LNCAP (cell line): ENCODE measurements at regions not wholly inside any gene's neighbourhood (a gene's known extent, or its start where the extent isn't known, plus 50 kb on each side); places are given as distances from the start of the nearest gene placed in this dataset.

Source experiments
- TF ChIP-seq, protein P1 (sequence below): fragments of 450-650 bp; IDR thresholded peaks from 2 replicates; pipeline ENCODE4 v1.5.1; 2017; ENCODE audit warnings: mild to moderate bottlenecking

- TF ChIP-seq, protein P1, sequence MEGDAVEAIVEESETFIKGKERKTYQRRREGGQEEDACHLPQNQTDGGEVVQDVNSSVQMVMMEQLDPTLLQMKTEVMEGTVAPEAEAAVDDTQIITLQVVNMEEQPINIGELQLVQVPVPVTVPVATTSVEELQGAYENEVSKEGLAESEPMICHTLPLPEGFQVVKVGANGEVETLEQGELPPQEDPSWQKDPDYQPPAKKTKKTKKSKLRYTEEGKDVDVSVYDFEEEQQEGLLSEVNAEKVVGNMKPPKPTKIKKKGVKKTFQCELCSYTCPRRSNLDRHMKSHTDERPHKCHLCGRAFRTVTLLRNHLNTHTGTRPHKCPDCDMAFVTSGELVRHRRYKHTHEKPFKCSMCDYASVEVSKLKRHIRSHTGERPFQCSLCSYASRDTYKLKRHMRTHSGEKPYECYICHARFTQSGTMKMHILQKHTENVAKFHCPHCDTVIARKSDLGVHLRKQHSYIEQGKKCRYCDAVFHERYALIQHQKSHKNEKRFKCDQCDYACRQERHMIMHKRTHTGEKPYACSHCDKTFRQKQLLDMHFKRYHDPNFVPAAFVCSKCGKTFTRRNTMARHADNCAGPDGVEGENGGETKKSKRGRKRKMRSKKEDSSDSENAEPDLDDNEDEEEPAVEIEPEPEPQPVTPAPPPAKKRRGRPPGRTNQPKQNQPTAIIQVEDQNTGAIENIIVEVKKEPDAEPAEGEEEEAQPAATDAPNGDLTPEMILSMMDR: no peak
Observed at GRCh38 chr12:84719997-84720396, 192.6 kb downstream of the SLC6A15 start.

GRCh38 chr12:84718906-84719305, 193.7 kb downstream of the SLC6A15 start:
- TF ChIP-seq, protein P1: no peak

- TF ChIP-seq, protein P1: no peak
Observed at GRCh38 chr12:84712747-84713146, 199.9 kb downstream of the SLC6A15 start.

DNA sequence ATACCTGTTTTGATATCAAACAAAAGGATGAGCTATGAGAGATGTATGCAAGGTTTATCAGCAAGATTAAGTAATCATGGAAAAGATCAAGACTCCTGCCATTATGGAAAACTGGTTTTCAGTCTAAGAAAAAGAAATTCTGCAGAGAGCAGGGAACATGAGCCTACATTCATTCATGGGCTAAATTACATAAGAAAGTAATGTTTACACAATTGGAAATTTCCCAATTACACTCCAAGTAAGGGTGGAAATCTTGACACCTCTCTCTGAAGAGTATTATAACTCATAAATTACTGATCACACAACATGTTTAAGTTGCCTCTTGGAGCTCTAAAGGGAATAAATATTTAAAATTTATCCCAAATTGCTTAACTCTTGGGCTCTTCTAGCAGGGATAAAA, 206.2 kb downstream of the SLC6A15 start:
- TF ChIP-seq, protein P1: no peak

DNA sequence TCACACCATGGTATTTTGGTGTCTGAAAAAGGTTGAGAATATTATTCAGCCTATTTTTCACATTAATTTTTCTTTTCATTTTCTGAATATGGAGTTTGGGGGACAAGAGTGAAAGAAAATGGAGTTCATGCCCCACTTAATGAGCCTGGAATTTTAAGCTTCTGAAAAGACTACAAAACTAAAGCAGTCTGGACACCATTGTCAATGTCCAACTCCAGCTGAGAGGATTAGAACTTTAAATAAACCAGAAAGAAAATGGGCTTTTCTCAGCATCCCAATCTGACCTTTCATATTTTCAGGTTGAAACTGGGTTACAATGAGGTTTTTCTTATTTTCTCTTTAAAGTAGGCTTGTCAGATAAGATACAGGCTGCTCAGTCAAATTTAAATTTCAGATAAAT, 207.7 kb downstream of the SLC6A15 start:
- TF ChIP-seq, protein P1: no peak

DNA sequence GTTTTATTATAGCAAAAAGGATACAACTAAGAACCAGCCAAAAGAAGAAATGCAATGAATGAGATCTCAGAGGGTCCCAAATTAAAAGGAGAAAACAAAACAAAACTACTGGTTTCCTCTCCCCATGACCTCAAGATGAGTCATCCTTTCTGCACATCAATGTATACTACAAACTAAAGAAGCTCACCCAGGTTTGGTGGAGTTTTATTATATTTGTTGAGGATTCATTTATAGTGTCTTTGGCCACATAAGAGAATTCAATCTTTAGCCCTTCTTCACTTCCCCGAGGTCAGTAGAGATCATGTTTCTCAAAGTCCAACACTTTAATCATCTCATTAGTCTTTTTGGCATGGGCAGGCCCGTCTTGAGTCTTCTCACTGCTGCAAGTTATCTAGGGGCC, 210.6 kb downstream of the SLC6A15 start:
- TF ChIP-seq, protein P1: no peak

DNA sequence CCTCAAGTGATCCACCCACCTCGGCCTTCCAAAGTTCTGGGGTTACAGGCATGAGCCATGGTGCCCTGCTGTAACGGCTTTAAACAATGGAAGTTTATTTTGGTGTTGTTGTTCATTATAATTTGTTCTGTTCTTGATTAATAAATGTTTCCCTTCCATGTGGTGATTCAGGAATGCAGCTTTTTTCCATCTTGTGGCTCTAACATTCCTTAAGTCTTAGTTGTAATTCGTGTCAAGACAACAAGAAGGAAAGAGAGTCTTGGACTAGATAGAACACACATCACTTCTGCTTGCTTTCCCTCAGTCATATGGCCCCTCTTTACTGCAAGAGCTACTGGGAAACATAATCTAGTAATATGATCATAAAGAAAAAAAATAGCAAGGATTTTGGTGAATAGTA, 211.6 kb downstream of the SLC6A15 start:
- TF ChIP-seq, protein P1: no peak

DNA sequence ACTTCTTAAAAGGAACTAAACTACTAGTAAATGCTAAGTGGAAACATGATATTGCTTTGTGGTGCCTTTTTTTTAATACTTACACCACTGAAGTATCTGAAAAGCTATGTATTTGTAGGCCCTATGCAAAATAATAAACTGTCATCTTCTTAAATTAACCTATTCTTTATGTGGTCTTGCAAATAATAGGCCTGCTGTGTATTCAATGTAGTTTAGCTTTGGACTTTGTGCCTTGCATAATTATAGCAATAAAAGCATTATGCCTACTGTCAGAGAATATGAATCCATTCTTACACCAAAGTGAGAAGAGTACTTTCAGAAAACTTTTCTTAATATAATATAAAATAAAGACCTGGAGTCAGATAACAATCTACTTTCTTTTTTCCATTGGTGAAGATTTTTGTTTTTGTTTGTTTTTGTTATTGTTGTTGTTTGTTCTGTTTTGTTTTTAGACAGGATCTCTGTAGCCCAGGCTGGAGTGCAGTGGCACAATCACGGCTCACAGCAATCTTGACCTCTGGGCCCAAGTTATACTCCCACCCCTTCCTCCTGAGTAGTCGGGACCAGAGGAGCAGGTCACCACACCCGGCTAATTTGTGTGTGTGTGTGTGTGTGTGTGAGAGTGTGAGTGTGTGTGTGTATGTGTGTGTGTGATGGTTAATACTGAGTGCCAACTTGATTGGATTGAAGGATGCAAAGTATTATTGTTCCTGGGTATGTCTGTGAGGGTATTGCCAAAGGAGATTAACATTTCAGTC, 213.8 kb downstream of the SLC6A15 start:
- TF ChIP-seq, protein P1: no peak
